ENCODE measurements at regions not wholly inside any gene's neighbourhood (a gene's known extent, or its start where the extent isn't known, plus 50 kb on each side); places are given as distances from the start of the nearest gene placed in this dataset.

DNA sequence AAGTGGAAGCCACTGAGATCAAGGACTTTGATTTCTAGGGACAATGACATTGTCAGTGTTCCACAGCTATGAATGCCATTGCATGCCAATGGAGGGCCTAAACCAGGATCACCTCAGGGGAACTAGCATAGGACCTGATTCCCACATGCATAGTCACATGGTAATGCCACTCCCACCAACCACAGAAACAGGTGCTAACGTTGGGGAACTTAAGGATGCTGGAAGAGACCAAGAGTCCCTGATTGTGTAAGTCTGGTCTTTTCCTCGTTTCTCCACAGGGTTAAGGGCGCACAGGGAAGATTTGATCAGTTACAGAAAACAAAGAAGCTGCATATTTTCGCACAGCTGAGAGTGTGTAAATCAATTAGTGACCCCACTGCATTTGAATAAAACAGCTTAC, 59.4 kb upstream of the CD44 start (continued):
- TF ChIP-seq, protein P1, sequence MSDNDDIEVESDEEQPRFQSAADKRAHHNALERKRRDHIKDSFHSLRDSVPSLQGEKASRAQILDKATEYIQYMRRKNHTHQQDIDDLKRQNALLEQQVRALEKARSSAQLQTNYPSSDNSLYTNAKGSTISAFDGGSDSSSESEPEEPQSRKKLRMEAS (IDR thresholded peaks at IDR 0.05), result no peak
- no peak for TF ChIP-seq FOXA2 (IDR thresholded peaks at IDR 0.05)
- no peak for TF ChIP-seq HNF4A (conservative IDR thresholded peaks at IDR 0.05)
- TF ChIP-seq TAF1 (conservative IDR thresholded peaks at IDR 0.05), result no peak
- no peak for TF ChIP-seq SP1 (IDR thresholded peaks at IDR 0.05)
- no peak for TF ChIP-seq RAD21 (IDR thresholded peaks at IDR 0.05)
- TF ChIP-seq, protein P2, sequence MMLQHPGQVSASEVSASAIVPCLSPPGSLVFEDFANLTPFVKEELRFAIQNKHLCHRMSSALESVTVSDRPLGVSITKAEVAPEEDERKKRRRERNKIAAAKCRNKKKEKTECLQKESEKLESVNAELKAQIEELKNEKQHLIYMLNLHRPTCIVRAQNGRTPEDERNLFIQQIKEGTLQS (IDR thresholded peaks at IDR 0.05), result no peak
- TF ChIP-seq GABPA (IDR thresholded peaks at IDR 0.05 in 1 of 2, conservative IDR thresholded peaks at IDR 0.05 in 1 of 2), result no peak

DNA sequence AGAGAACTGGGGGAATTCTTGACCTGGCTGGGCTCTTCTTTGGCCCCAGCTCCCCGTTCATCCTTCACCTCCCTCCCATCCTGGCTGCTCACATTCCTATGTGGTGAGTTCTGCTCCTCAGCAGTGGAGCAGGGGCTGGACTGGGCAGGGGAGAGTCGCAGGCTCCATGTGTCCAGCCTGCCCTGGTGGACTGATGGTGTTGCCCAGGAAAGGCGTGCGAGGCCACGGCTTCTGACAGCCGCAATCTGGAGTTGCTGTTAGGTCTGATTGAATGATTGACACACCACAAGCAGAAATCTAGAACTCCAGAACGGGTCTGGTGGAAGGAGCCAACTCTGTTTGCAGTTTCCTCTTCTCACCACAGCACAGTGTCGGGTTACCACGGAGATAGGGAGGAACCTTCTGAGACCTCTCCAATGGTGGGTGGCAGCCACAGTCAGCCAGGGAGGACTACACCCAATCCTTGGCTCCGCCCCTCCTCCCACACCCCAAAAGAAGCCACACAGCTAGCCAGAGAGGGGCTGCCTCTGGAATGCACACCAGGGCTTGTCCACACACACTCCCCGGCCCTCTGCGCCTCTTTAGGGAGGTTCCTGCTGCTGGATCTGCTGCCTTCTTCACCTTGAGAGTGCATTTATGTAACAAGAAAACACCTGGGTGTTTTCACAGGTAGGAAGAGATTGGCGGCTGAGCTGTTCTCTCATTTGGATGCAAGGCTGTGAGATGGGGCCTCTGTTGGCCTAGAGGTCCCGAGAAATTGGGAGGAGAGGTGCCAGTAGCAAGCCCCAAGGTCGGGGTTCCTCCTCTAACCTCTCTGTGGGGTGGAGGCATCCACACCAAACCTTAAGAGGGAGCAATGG, 56.4 kb upstream of the CD44 start:
- no peaks in the 10 kb centered on the region for H3K4me1 ChIP-seq (ENCODE audit: control insufficient read depth in 4 of 4, insufficient read depth in 4 of 4, low read length in 3 of 4)
- 80% methylated on average over 15 of the region's 15 CpGs for WGBS
- no peaks in the 10 kb centered on the region for H3K27me3 ChIP-seq (ENCODE audit: control insufficient read depth in 4 of 4, insufficient read depth in 4 of 4, low read length in 3 of 4)
- no peak for DNase-seq (ENCODE audit: low spot score)
- no peaks in the 10 kb centered on the region for H3K36me3 ChIP-seq (ENCODE audit: control insufficient read depth in 4 of 4, insufficient read depth in 3 of 4, low read depth in 1 of 4, low read length in 3 of 4)
- H3K4me3 ChIP-seq (ENCODE audit: low read depth in 1 of 3, low read length in 3 of 3), result no peak overlapping the region
- TF ChIP-seq, protein P1 (IDR thresholded peaks at IDR 0.05), result no peak
- no peak for TF ChIP-seq YY1 (IDR thresholded peaks at IDR 0.05)
- TF ChIP-seq TAF1 (conservative IDR thresholded peaks at IDR 0.05), result no peak
- TF ChIP-seq FOXA2 (IDR thresholded peaks at IDR 0.05), result no peak
- no peak overlapping the region for H3K9ac ChIP-seq (ENCODE audit: low read depth in 1 of 2, low read length in 2 of 2)
- H3K9me3 ChIP-seq (ENCODE audit: control insufficient read depth in 4 of 4, low read length in 3 of 4), result no peaks in the 10 kb centered on the region
- peak overlapping the region; percentile 1 to 10 for H3K27ac ChIP-seq (ENCODE audit: low read depth in 1 of 2, low read length in 2 of 2)

DNA sequence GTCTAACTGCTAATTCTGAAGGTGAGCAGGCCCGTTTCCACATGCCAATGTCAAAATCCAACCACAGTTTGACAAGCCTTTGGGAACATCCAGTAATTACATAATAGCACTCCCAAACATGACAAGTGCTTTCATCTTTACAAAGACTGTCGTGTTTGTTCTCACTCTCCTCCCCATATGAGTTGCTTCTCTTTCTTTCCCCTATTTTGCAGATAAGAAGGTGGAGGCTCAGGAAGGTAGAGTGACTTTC, 55.9 kb upstream of the CD44 start:
- no peak overlapping the region for H3K4me3 ChIP-seq (ENCODE audit: low read depth in 1 of 3, low read length in 3 of 3)
- no peaks in the 10 kb centered on the region for H3K36me3 ChIP-seq (ENCODE audit: control insufficient read depth in 4 of 4, insufficient read depth in 3 of 4, low read depth in 1 of 4, low read length in 3 of 4)
- H3K27ac ChIP-seq (ENCODE audit: low read depth in 1 of 2, low read length in 2 of 2), result peak overlapping the region; percentile 10 to 32
- TF ChIP-seq EGR1 (IDR thresholded peaks at IDR 0.05; ENCODE audit: low read depth in 2 of 2) (no peak), TAF1 (conservative IDR thresholded peaks at IDR 0.05) (no peak), HNF4A (conservative IDR thresholded peaks at IDR 0.05) (no peak), SP1 (IDR thresholded peaks at IDR 0.05) (no peak), NR2F2 (IDR thresholded peaks at IDR 0.05) (no peak), GABPA (IDR thresholded peaks at IDR 0.05 in 1 of 2, conservative IDR thresholded peaks at IDR 0.05 in 1 of 2) (no peak), JUND (IDR thresholded peaks at IDR 0.05) (no peak), FOXA1 (IDR thresholded peaks at IDR 0.05) (no peak), RAD21 (IDR thresholded peaks at IDR 0.05) (no peak), HNF4G (IDR thresholded peaks at IDR 0.05) (no peak), RXRA (IDR thresholded peaks at IDR 0.05) (no peak), YY1 (IDR thresholded peaks at IDR 0.05) (no peak), FOXA2 (IDR thresholded peaks at IDR 0.05) (no peak)
- TF ChIP-seq, protein P1 (IDR thresholded peaks at IDR 0.05), result no peak
- TF ChIP-seq, protein P3, sequence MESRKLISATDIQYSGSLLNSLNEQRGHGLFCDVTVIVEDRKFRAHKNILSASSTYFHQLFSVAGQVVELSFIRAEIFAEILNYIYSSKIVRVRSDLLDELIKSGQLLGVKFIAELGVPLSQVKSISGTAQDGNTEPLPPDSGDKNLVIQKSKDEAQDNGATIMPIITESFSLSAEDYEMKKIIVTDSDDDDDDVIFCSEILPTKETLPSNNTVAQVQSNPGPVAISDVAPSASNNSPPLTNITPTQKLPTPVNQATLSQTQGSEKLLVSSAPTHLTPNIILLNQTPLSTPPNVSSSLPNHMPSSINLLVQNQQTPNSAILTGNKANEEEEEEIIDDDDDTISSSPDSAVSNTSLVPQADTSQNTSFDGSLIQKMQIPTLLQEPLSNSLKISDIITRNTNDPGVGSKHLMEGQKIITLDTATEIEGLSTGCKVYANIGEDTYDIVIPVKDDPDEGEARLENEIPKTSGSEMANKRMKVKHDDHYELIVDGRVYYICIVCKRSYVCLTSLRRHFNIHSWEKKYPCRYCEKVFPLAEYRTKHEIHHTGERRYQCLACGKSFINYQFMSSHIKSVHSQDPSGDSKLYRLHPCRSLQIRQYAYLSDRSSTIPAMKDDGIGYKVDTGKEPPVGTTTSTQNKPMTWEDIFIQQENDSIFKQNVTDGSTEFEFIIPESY (IDR thresholded peaks at IDR 0.05), result no peak
- TF ChIP-seq, protein P4, sequence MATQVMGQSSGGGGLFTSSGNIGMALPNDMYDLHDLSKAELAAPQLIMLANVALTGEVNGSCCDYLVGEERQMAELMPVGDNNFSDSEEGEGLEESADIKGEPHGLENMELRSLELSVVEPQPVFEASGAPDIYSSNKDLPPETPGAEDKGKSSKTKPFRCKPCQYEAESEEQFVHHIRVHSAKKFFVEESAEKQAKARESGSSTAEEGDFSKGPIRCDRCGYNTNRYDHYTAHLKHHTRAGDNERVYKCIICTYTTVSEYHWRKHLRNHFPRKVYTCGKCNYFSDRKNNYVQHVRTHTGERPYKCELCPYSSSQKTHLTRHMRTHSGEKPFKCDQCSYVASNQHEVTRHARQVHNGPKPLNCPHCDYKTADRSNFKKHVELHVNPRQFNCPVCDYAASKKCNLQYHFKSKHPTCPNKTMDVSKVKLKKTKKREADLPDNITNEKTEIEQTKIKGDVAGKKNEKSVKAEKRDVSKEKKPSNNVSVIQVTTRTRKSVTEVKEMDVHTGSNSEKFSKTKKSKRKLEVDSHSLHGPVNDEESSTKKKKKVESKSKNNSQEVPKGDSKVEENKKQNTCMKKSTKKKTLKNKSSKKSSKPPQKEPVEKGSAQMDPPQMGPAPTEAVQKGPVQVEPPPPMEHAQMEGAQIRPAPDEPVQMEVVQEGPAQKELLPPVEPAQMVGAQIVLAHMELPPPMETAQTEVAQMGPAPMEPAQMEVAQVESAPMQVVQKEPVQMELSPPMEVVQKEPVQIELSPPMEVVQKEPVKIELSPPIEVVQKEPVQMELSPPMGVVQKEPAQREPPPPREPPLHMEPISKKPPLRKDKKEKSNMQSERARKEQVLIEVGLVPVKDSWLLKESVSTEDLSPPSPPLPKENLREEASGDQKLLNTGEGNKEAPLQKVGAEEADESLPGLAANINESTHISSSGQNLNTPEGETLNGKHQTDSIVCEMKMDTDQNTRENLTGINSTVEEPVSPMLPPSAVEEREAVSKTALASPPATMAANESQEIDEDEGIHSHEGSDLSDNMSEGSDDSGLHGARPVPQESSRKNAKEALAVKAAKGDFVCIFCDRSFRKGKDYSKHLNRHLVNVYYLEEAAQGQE (IDR thresholded peaks at IDR 0.05), result no peak
- TF ChIP-seq, protein P2 (IDR thresholded peaks at IDR 0.05), result no peak
- TF ChIP-seq, protein P5, sequence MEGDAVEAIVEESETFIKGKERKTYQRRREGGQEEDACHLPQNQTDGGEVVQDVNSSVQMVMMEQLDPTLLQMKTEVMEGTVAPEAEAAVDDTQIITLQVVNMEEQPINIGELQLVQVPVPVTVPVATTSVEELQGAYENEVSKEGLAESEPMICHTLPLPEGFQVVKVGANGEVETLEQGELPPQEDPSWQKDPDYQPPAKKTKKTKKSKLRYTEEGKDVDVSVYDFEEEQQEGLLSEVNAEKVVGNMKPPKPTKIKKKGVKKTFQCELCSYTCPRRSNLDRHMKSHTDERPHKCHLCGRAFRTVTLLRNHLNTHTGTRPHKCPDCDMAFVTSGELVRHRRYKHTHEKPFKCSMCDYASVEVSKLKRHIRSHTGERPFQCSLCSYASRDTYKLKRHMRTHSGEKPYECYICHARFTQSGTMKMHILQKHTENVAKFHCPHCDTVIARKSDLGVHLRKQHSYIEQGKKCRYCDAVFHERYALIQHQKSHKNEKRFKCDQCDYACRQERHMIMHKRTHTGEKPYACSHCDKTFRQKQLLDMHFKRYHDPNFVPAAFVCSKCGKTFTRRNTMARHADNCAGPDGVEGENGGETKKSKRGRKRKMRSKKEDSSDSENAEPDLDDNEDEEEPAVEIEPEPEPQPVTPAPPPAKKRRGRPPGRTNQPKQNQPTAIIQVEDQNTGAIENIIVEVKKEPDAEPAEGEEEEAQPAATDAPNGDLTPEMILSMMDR (IDR thresholded peaks at IDR 0.05; ENCODE audit: low read depth, low read length, missing input control), result no peak
- H3K27me3 ChIP-seq (ENCODE audit: control insufficient read depth in 4 of 4, insufficient read depth in 4 of 4, low read length in 3 of 4), result no peaks in the 10 kb centered on the region
- no peak for DNase-seq (ENCODE audit: low spot score)
- no peaks in the 10 kb centered on the region for H3K4me1 ChIP-seq (ENCODE audit: control insufficient read depth in 4 of 4, insufficient read depth in 4 of 4, low read length in 3 of 4)
- no peaks in the 10 kb centered on the region for H3K9me3 ChIP-seq (ENCODE audit: control insufficient read depth in 4 of 4, low read length in 3 of 4)
- H3K9ac ChIP-seq (ENCODE audit: low read depth in 1 of 2, low read length in 2 of 2), result no peak overlapping the region
- WGBS, result 74% methylated on average over 2 of the region's 2 CpGs
